Peyer's patch (tissue), 4 donors: ENCODE measurements at regions not wholly inside any gene's neighbourhood (a gene's known extent, or its start where the extent isn't known, plus 50 kb on each side); places are given as distances from the start of the nearest gene placed in this dataset.

Experiments used
- CTCF ChIP-seq, 6 experiments: fragments of 450-650 bp in 4 of 6; fragments of 200-600 bp in 2 of 6; sonication (generic) in 1 of 6; IDR thresholded peaks; one replicate each; pipeline ENCODE4 v1.5.1; 2017 to 2019; ENCODE audit warnings: antibody characterized with exemption in 6 of 6, mild to moderate bottlenecking in 3 of 6, moderate library complexity in 1 of 6
- POLR2A ChIP-seq, 2 donors: fragments of 450-650 bp; IDR thresholded peaks; one replicate each; pipeline ENCODE4 v1.5.1; 2017; ENCODE audit warnings: antibody characterized with exemption in 2 of 2, mild to moderate bottlenecking in 2 of 2, moderate library complexity in 2 of 2

GRCh38 chr6:767755-768512 is 75.0 kb upstream of the EXOC2 start:
- no peak for TF ChIP-seq CTCF (IDR thresholded peaks at IDR 0.05)
- TF ChIP-seq POLR2A (IDR thresholded peaks at IDR 0.05): no peak
